C4-2B (cell line): ENCODE measurements at regions not wholly inside any gene's neighbourhood (a gene's known extent, or its start where the extent isn't known, plus 50 kb on each side); places are given as distances from the start of the nearest gene placed in this dataset.

Source experiments
- ZFX ChIP-seq: fragments of 450-650 bp; IDR thresholded peaks from 2 replicates; pipeline ENCODE4 v1.6.1; 2017
- TF ChIP-seq, protein P1 (sequence below): fragments of 450-650 bp; conservative IDR thresholded peaks from 2 replicates; pipeline ENCODE4 v1.5.1; 2017; ENCODE audit warnings: mild to moderate bottlenecking

DNA sequence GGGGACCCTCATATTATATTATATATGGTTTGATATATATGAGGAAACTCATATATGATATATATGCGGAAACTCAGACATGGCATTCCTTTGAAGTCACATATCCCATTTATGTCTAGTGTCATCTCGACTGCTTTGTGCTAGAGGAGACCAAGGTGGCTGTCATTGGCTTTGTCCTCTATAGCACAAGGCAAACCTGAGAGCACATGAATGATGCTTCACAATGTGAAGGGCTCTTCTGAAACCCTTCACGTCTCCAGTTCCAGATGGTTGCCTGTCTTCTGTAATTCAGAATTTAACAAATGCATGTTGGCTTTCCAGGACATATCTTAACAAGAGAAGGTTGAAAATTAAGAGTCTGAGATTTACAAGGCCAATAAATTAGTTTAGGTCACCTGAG, 303.6 kb downstream of the BARHL2 start:
- TF ChIP-seq, protein P1, sequence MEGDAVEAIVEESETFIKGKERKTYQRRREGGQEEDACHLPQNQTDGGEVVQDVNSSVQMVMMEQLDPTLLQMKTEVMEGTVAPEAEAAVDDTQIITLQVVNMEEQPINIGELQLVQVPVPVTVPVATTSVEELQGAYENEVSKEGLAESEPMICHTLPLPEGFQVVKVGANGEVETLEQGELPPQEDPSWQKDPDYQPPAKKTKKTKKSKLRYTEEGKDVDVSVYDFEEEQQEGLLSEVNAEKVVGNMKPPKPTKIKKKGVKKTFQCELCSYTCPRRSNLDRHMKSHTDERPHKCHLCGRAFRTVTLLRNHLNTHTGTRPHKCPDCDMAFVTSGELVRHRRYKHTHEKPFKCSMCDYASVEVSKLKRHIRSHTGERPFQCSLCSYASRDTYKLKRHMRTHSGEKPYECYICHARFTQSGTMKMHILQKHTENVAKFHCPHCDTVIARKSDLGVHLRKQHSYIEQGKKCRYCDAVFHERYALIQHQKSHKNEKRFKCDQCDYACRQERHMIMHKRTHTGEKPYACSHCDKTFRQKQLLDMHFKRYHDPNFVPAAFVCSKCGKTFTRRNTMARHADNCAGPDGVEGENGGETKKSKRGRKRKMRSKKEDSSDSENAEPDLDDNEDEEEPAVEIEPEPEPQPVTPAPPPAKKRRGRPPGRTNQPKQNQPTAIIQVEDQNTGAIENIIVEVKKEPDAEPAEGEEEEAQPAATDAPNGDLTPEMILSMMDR = no peak
- no peak for TF ChIP-seq ZFX
